NB4 (cell line): ENCODE measurements at regions not wholly inside any gene's neighbourhood (a gene's known extent, or its start where the extent isn't known, plus 50 kb on each side); places are given as distances from the start of the nearest gene placed in this dataset.

Experiments used
- POLR2A ChIP-seq: IDR thresholded peaks from 2 replicates; pipeline ENCODE4 v1.6.1; 2011; ENCODE audit warnings: mild to moderate bottlenecking; ENCODE audit not compliant: insufficient read length; ENCODE audit errors: extremely low read depth
- TF ChIP-seq, protein P1 (sequence below): IDR thresholded peaks from one replicate; pipeline ENCODE4 v1.5.1; 2012; ENCODE audit warnings: low read depth, low read length
- TF ChIP-seq, protein P2 (sequence below): IDR thresholded peaks from 2 replicates; pipeline ENCODE4 v1.6.1; 2011; ENCODE audit warnings: low read depth, low read length

DNA sequence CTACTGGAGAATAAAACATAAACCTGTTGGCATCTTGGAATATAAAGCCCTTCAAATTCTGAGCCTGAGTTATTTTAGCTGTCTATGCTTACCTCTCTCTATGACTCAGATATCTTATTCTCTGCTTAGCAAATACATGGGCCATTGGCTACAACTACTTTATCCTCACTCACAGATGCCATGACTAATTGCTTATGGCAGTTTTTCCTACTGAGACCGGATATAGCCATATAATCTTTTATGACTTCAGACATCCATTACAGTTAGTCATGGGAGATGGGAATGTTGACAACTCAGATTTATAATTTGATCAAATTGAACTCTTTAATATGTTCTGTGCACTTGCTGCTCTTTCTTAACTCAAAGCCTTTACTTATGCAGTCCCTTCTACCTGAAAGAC lies 502.4 kb upstream of the ATP2B1 start:
- TF ChIP-seq, protein P1, sequence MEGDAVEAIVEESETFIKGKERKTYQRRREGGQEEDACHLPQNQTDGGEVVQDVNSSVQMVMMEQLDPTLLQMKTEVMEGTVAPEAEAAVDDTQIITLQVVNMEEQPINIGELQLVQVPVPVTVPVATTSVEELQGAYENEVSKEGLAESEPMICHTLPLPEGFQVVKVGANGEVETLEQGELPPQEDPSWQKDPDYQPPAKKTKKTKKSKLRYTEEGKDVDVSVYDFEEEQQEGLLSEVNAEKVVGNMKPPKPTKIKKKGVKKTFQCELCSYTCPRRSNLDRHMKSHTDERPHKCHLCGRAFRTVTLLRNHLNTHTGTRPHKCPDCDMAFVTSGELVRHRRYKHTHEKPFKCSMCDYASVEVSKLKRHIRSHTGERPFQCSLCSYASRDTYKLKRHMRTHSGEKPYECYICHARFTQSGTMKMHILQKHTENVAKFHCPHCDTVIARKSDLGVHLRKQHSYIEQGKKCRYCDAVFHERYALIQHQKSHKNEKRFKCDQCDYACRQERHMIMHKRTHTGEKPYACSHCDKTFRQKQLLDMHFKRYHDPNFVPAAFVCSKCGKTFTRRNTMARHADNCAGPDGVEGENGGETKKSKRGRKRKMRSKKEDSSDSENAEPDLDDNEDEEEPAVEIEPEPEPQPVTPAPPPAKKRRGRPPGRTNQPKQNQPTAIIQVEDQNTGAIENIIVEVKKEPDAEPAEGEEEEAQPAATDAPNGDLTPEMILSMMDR: no peak
- TF ChIP-seq, protein P2, sequence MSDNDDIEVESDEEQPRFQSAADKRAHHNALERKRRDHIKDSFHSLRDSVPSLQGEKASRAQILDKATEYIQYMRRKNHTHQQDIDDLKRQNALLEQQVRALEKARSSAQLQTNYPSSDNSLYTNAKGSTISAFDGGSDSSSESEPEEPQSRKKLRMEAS: no peak
- no peak for TF ChIP-seq POLR2A
